H9 (cell line): ENCODE measurements at regions not wholly inside any gene's neighbourhood (a gene's known extent, or its start where the extent isn't known, plus 50 kb on each side); places are given as distances from the start of the nearest gene placed in this dataset.

Experiments
- DNase-seq: peaks from one replicate; pipeline ENCODE4 v3.0.0-alpha.2; 2017
- H2AFZ ChIP-seq: one replicate; pipeline ENCODE4 v1.6.1; 2013; ENCODE audit warnings: mild to moderate bottlenecking, low read length, control low read depth, moderate library complexity
- H2AK5ac ChIP-seq: 2 replicates; pipeline ENCODE4 v1.6.1; 2013; ENCODE audit warnings: low read length, control low read depth, mixed read lengths; ENCODE audit not compliant: insufficient read length
- H2BK120ac ChIP-seq: one replicate; pipeline ENCODE4 v1.6.1; 2013; ENCODE audit warnings: low read depth, mild to moderate bottlenecking, low read length, control low read depth, inconsistent platforms; ENCODE audit not compliant: poor library complexity, severe bottlenecking
- H2BK12ac ChIP-seq: 2 replicates; pipeline ENCODE4 v1.6.1; 2013; ENCODE audit warnings: low read length, control low read depth, mixed read lengths, low read depth; ENCODE audit not compliant: insufficient read length
- H2BK15ac ChIP-seq: 2 replicates; pipeline ENCODE4 v1.6.1; 2013; ENCODE audit warnings: low read depth, low read length, control low read depth
- H2BK20ac ChIP-seq: one replicate; pipeline ENCODE4 v1.6.1; 2013; ENCODE audit warnings: low read depth, mild to moderate bottlenecking, low read length, control low read depth, inconsistent platforms; ENCODE audit not compliant: poor library complexity, severe bottlenecking
- H2BK5ac ChIP-seq: 2 replicates; pipeline ENCODE4 v1.6.1; 2013; ENCODE audit warnings: low read length, control low read depth, mixed read lengths; ENCODE audit not compliant: insufficient read length
- H3K14ac ChIP-seq: 2 replicates; pipeline ENCODE4 v1.6.1; 2013; ENCODE audit warnings: low read length, control low read depth; ENCODE audit not compliant: insufficient read depth
- H3K18ac ChIP-seq: 2 replicates; pipeline ENCODE4 v1.6.1; 2013; ENCODE audit warnings: low read depth, mild to moderate bottlenecking, mixed read lengths, low read length, control low read depth; ENCODE audit not compliant: insufficient read length
- H3K23ac ChIP-seq: 2 replicates; pipeline ENCODE4 v1.6.1; 2013; ENCODE audit warnings: low read length, control low read depth, mixed read lengths, low read depth; ENCODE audit not compliant: insufficient read length
- H3K23me2 ChIP-seq: 2 replicates; pipeline ENCODE4 v1.6.1; 2013; ENCODE audit warnings: low read depth, mild to moderate bottlenecking, mixed read lengths, low read length, control low read depth; ENCODE audit not compliant: insufficient read length, poor library complexity, severe bottlenecking
- H3K27ac ChIP-seq: 2 replicates; pipeline ENCODE4 v1.5.1; 2013; ENCODE audit warnings: low read length, control low read depth, mixed read lengths, low read depth; ENCODE audit not compliant: insufficient read length
- H3K27me3 ChIP-seq: 2 replicates; pipeline ENCODE4 v1.6.1; 2013; ENCODE audit warnings: low read length, control low read depth, inconsistent platforms; ENCODE audit not compliant: insufficient read depth
- H3K4ac ChIP-seq: 2 replicates; pipeline ENCODE4 v1.6.1; 2013; ENCODE audit warnings: low read depth, mild to moderate bottlenecking, control low read depth, inconsistent platforms, low read length, moderate library complexity
- H3K4me1 ChIP-seq: 2 replicates; pipeline ENCODE4 v1.6.1; 2013; ENCODE audit warnings: low read length, control low read depth, inconsistent platforms; ENCODE audit not compliant: insufficient read depth
- H3K4me2 ChIP-seq: 2 replicates; pipeline ENCODE4 v1.6.1; 2013; ENCODE audit warnings: low read length, control low read depth, mixed read lengths; ENCODE audit not compliant: insufficient read length, insufficient read depth
- H3K56ac ChIP-seq: 2 replicates; pipeline ENCODE4 v1.6.1; 2013; ENCODE audit warnings: low read depth, mild to moderate bottlenecking, mixed read lengths, low read length, control low read depth; ENCODE audit not compliant: insufficient read length
- H3K79me1 ChIP-seq: 2 replicates; pipeline ENCODE4 v1.6.1; 2013; ENCODE audit warnings: low read depth, mild to moderate bottlenecking, moderate library complexity, low read length, control low read depth, inconsistent platforms; ENCODE audit not compliant: insufficient read depth, poor library complexity, severe bottlenecking
- H3K79me2 ChIP-seq: 2 replicates; pipeline ENCODE4 v1.6.1; 2013; ENCODE audit warnings: low read length, control low read depth, inconsistent platforms; ENCODE audit not compliant: insufficient read depth
- H3K9ac ChIP-seq: 2 replicates; pipeline ENCODE4 v1.6.1; 2013; ENCODE audit warnings: low read length, control low read depth, mixed read lengths; ENCODE audit not compliant: insufficient read length; ENCODE audit errors: extremely low read depth
- H3K9me3 ChIP-seq: one replicate; pipeline ENCODE4 v1.6.1; 2013; ENCODE audit warnings: low read depth, low read length, inconsistent platforms; ENCODE audit not compliant: control insufficient read depth
- H3T11ph ChIP-seq: one replicate; pipeline ENCODE4 v1.6.1; 2013; ENCODE audit warnings: mild to moderate bottlenecking, low read length, control low read depth, inconsistent platforms
- H4K20me1 ChIP-seq: one replicate; pipeline ENCODE4 v1.6.1; 2013; ENCODE audit not compliant: control insufficient read depth, insufficient read length, insufficient read depth
- H4K5ac ChIP-seq: 2 replicates; pipeline ENCODE4 v1.6.1; 2013; ENCODE audit warnings: low read depth, mild to moderate bottlenecking, mixed read lengths, low read length, control low read depth; ENCODE audit not compliant: insufficient read length
- H4K8ac ChIP-seq: replicated peaks from 2 replicates; pipeline ENCODE4 v1.6.1; 2013; ENCODE audit warnings: low read length, control low read depth, mixed read lengths, low read depth; ENCODE audit not compliant: insufficient read length
- H4K91ac ChIP-seq: 2 replicates; pipeline ENCODE4 v1.6.1; 2013; ENCODE audit warnings: low read depth, mild to moderate bottlenecking, moderate library complexity, mixed read lengths, low read length, control low read depth; ENCODE audit not compliant: insufficient read length
- H3K27ac Mint-ChIP-seq, 3 experiments: 2 replicates in 2 of 3; 3 replicates in 1 of 3; pipeline ENCODE4 v1.8.0; 2020 to 2021; ENCODE audit warnings: mixed read lengths in 3 of 3, mild to moderate bottlenecking in 1 of 3, moderate library complexity in 1 of 3
- H3K27me3 Mint-ChIP-seq: 2 replicates; pipeline ENCODE4 v1.8.0; 2021; ENCODE audit warnings: low read depth, mild to moderate bottlenecking, moderate library complexity, mixed read lengths
- H3K36me3 Mint-ChIP-seq, 3 experiments: 2 replicates in 2 of 3; 3 replicates in 1 of 3; pipeline ENCODE4 v1.8.0; 2020 to 2021; ENCODE audit warnings: low read depth in 3 of 3, mixed read lengths in 3 of 3; ENCODE audit not compliant: insufficient read depth in 1 of 3
- H3K4me1 Mint-ChIP-seq, 2 experiments: 2 replicates each; pipeline ENCODE4 v1.8.0; 2020; ENCODE audit warnings: mixed read lengths in 2 of 2
- H3K4me3 Mint-ChIP-seq, 2 experiments: 2 replicates in 1 of 2; 3 replicates in 1 of 2; pipeline ENCODE4 v1.8.0; 2020 to 2021; ENCODE audit warnings: mild to moderate bottlenecking in 2 of 2, mixed read lengths in 2 of 2, moderate library complexity in 1 of 2
- H3K9me3 Mint-ChIP-seq, 2 experiments: 2 replicates in 1 of 2; 3 replicates in 1 of 2; pipeline ENCODE4 v1.8.0; 2020; ENCODE audit warnings: mild to moderate bottlenecking in 2 of 2, mixed read lengths in 2 of 2, moderate library complexity in 1 of 2
- WGBS: extraction: QIAGEN DNeasy Blood & Tissue Kit; methylation state at CpG from one replicate; pipeline ENCODE4 v1.1.7; 2013; ENCODE audit warnings: missing lambda C conversion rate, low lambda C conversion rate, mixed read lengths; ENCODE audit not compliant: insufficient read length; ENCODE audit errors: extremely low coverage; 5-methylcytosine and 5-hydroxymethylcytosine counted together
- TF ChIP-seq, protein P1 (sequence below): fragments of 200-600 bp; sonication (generic); conservative IDR thresholded peaks from 3 replicates; pipeline ENCODE4 v1.8.0; 2021; ENCODE audit warnings: antibody characterized with exemption, mild to moderate bottlenecking

DNA sequence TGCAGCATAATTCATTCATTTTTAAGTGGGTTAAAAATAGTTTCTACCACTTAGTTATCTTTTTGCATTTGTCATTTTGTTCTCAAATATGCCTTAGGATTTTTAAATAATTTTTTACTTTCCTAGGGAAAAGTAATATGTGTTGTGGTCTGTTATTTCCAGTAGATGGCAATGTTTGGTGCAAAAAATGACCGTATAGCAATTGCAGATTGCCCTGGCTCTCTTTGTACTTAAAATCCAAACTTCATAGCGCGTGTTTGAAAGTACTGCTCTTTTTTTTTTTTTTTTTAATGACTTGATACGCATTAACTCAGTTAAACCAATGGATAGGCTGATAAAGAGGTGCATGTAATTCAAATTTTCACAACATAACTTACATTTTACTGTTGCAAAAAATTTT lies 74.4 kb upstream of the RBMX start:
- Mint-ChIP-seq H3K27ac (no peak overlapping the region), H3K27me3 (no peaks in the 10 kb centered on the region), H3K9me3 (peaks cover 28 to 35% of the 10 kb centered on the region in 2 experiments), H3K36me3 (peaks cover 0 to 4% (median 0%) of the 10 kb centered on the region in 3 experiments; a peak in 2 of 7 replicates), H3K4me1 (no peaks in the 10 kb centered on the region), H3K4me3 (no peak overlapping the region)
- H3K23me2 ChIP-seq = no peaks in the 10 kb centered on the region
- no CpG with 5 or more reads among the region's 4 CpGs for WGBS
- H3K4ac ChIP-seq = no peak overlapping the region
- H3K9ac ChIP-seq = no peak overlapping the region
- no peak overlapping the region for H3K23ac ChIP-seq
- H3K27ac ChIP-seq = no peak overlapping the region
- no peaks in the 10 kb centered on the region for H3K79me1 ChIP-seq
- H3K18ac ChIP-seq = no peak overlapping the region
- H3K56ac ChIP-seq = no peak overlapping the region
- no peaks in the 10 kb centered on the region for H3K27me3 ChIP-seq
- H4K91ac ChIP-seq = no peak overlapping the region
- H3K4me1 ChIP-seq = no peaks in the 10 kb centered on the region
- H2AFZ ChIP-seq = no peak overlapping the region
- H3T11ph ChIP-seq = no peak overlapping the region
- no peak for DNase-seq
- H4K8ac ChIP-seq = no peak overlapping the region
- peaks cover 11% of the 10 kb centered on the region for H3K9me3 ChIP-seq
- no peak overlapping the region for H2BK20ac ChIP-seq
- no peak overlapping the region for H4K5ac ChIP-seq
- no peak overlapping the region for H2BK15ac ChIP-seq
- no peaks in the 10 kb centered on the region for H4K20me1 ChIP-seq
- no peak overlapping the region for H3K4me2 ChIP-seq
- no peaks in the 10 kb centered on the region for H3K79me2 ChIP-seq
- H2BK12ac ChIP-seq = no peak overlapping the region
- H2BK120ac ChIP-seq = no peak overlapping the region
- no peak overlapping the region for H2AK5ac ChIP-seq
- H2BK5ac ChIP-seq = no peak overlapping the region
- TF ChIP-seq, protein P1, sequence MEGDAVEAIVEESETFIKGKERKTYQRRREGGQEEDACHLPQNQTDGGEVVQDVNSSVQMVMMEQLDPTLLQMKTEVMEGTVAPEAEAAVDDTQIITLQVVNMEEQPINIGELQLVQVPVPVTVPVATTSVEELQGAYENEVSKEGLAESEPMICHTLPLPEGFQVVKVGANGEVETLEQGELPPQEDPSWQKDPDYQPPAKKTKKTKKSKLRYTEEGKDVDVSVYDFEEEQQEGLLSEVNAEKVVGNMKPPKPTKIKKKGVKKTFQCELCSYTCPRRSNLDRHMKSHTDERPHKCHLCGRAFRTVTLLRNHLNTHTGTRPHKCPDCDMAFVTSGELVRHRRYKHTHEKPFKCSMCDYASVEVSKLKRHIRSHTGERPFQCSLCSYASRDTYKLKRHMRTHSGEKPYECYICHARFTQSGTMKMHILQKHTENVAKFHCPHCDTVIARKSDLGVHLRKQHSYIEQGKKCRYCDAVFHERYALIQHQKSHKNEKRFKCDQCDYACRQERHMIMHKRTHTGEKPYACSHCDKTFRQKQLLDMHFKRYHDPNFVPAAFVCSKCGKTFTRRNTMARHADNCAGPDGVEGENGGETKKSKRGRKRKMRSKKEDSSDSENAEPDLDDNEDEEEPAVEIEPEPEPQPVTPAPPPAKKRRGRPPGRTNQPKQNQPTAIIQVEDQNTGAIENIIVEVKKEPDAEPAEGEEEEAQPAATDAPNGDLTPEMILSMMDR = peak; percentile 53; the same call in 2 of the 3 replicates
- H3K14ac ChIP-seq = no peak overlapping the region
